ENCODE measurements at regions not wholly inside any gene's neighbourhood (a gene's known extent, or its start where the extent isn't known, plus 50 kb on each side); places are given as distances from the start of the nearest gene placed in this dataset.

- H3K4me1 ChIP-seq (ENCODE audit: insufficient read depth, low read length): no peaks in the 10 kb centered on the region
- H3K4me3 ChIP-seq (ENCODE audit: low read depth in 1 of 2, low read length in 2 of 2): no peak overlapping the region
- no peaks in the 10 kb centered on the region for H3K9me3 ChIP-seq (ENCODE audit: low read length)
- no peak overlapping the region for H3K9ac ChIP-seq (ENCODE audit: low read length)
- no peaks in the 10 kb centered on the region for H3K27me3 ChIP-seq (ENCODE audit: control insufficient read depth in 1 of 2, insufficient read depth in 2 of 2, low read length in 2 of 2)
- H3K27ac ChIP-seq (ENCODE audit: low read depth, low read length): no peak overlapping the region
- no peaks in the 10 kb centered on the region for H3K36me3 ChIP-seq (ENCODE audit: insufficient read depth, low read length)
Observed at GRCh38 chr15:96234109-96234892, 96.2 kb upstream of the NR2F2 start.

- Histone ChIP-seq H3K27me3 (ENCODE audit: control insufficient read depth in 1 of 2, insufficient read depth in 2 of 2, low read length in 2 of 2) (no peaks in the 10 kb centered on the region), H3K27ac (ENCODE audit: low read depth, low read length) (no peak overlapping the region), H3K9me3 (ENCODE audit: low read length) (no peaks in the 10 kb centered on the region), H3K36me3 (ENCODE audit: insufficient read depth, low read length) (no peaks in the 10 kb centered on the region), H3K4me3 (ENCODE audit: low read depth in 1 of 2, low read length in 2 of 2) (no peak overlapping the region), H3K9ac (ENCODE audit: low read length) (no peak overlapping the region), H3K4me1 (ENCODE audit: insufficient read depth, low read length) (no peaks in the 10 kb centered on the region)
Observed at GRCh38 chr15:96237002-96237401, 93.5 kb upstream of the NR2F2 start.

- Histone ChIP-seq H3K27me3 (ENCODE audit: control insufficient read depth in 1 of 2, insufficient read depth in 2 of 2, low read length in 2 of 2) (no peaks in the 10 kb centered on the region), H3K4me3 (ENCODE audit: low read depth in 1 of 2, low read length in 2 of 2) (no peak overlapping the region), H3K9me3 (ENCODE audit: low read length) (no peaks in the 10 kb centered on the region), H3K36me3 (ENCODE audit: insufficient read depth, low read length) (no peaks in the 10 kb centered on the region), H3K27ac (ENCODE audit: low read depth, low read length) (no peak overlapping the region), H3K4me1 (ENCODE audit: insufficient read depth, low read length) (no peaks in the 10 kb centered on the region), H3K9ac (ENCODE audit: low read length) (no peak overlapping the region)
Observed at GRCh38 chr15:96242761-96243160, 87.7 kb upstream of the NR2F2 start.

GRCh38 chr15:96243701-96244100, 86.8 kb upstream of the NR2F2 start:
- H3K27me3 ChIP-seq (ENCODE audit: control insufficient read depth in 1 of 2, insufficient read depth in 2 of 2, low read length in 2 of 2): no peaks in the 10 kb centered on the region
- H3K9ac ChIP-seq (ENCODE audit: low read length): no peak overlapping the region
- no peaks in the 10 kb centered on the region for H3K4me1 ChIP-seq (ENCODE audit: insufficient read depth, low read length)
- H3K4me3 ChIP-seq (ENCODE audit: low read depth in 1 of 2, low read length in 2 of 2): no peak overlapping the region
- H3K9me3 ChIP-seq (ENCODE audit: low read length): no peaks in the 10 kb centered on the region
- no peaks in the 10 kb centered on the region for H3K36me3 ChIP-seq (ENCODE audit: insufficient read depth, low read length)
- no peak overlapping the region for H3K27ac ChIP-seq (ENCODE audit: low read depth, low read length)

- no peaks in the 10 kb centered on the region for H3K4me1 ChIP-seq (ENCODE audit: insufficient read depth, low read length)
- H3K4me3 ChIP-seq (ENCODE audit: low read depth in 1 of 2, low read length in 2 of 2): no peak overlapping the region
- no peak overlapping the region for H3K27ac ChIP-seq (ENCODE audit: low read depth, low read length)
- no peaks in the 10 kb centered on the region for H3K27me3 ChIP-seq (ENCODE audit: control insufficient read depth in 1 of 2, insufficient read depth in 2 of 2, low read length in 2 of 2)
- H3K9ac ChIP-seq (ENCODE audit: low read length): no peak overlapping the region
- no peaks in the 10 kb centered on the region for H3K9me3 ChIP-seq (ENCODE audit: low read length)
- H3K36me3 ChIP-seq (ENCODE audit: insufficient read depth, low read length): no peaks in the 10 kb centered on the region
Observed at GRCh38 chr15:96245252-96245651, 85.2 kb upstream of the NR2F2 start.

- Histone ChIP-seq H3K4me1 (ENCODE audit: insufficient read depth, low read length) (no peaks in the 10 kb centered on the region), H3K27ac (ENCODE audit: low read depth, low read length) (no peak overlapping the region), H3K36me3 (ENCODE audit: insufficient read depth, low read length) (no peaks in the 10 kb centered on the region), H3K9ac (ENCODE audit: low read length) (no peak overlapping the region), H3K9me3 (ENCODE audit: low read length) (no peaks in the 10 kb centered on the region), H3K27me3 (ENCODE audit: control insufficient read depth in 1 of 2, insufficient read depth in 2 of 2, low read length in 2 of 2) (no peaks in the 10 kb centered on the region), H3K4me3 (ENCODE audit: low read depth in 1 of 2, low read length in 2 of 2) (no peak overlapping the region)
Observed at GRCh38 chr15:96246057-96246456, 84.4 kb upstream of the NR2F2 start.

GRCh38 chr15:96247621-96248305, 82.7 kb upstream of the NR2F2 start:
- no peaks in the 10 kb centered on the region for H3K9me3 ChIP-seq (ENCODE audit: low read length)
- H3K36me3 ChIP-seq (ENCODE audit: insufficient read depth, low read length): no peaks in the 10 kb centered on the region
- H3K27me3 ChIP-seq (ENCODE audit: control insufficient read depth in 1 of 2, insufficient read depth in 2 of 2, low read length in 2 of 2): no peaks in the 10 kb centered on the region
- no peak overlapping the region for H3K4me3 ChIP-seq (ENCODE audit: low read depth in 1 of 2, low read length in 2 of 2)
- no peaks in the 10 kb centered on the region for H3K4me1 ChIP-seq (ENCODE audit: insufficient read depth, low read length)
- no peak overlapping the region for H3K27ac ChIP-seq (ENCODE audit: low read depth, low read length)
- H3K9ac ChIP-seq (ENCODE audit: low read length): no peak overlapping the region

- peaks cover 4% of the 10 kb centered on the region for H3K36me3 ChIP-seq (ENCODE audit: insufficient read depth, low read length)
- no peaks in the 10 kb centered on the region for H3K9me3 ChIP-seq (ENCODE audit: low read length)
- no peaks in the 10 kb centered on the region for H3K27me3 ChIP-seq (ENCODE audit: control insufficient read depth in 1 of 2, insufficient read depth in 2 of 2, low read length in 2 of 2)
- no peak overlapping the region for H3K4me3 ChIP-seq (ENCODE audit: low read depth in 1 of 2, low read length in 2 of 2)
- H3K9ac ChIP-seq (ENCODE audit: low read length): no peak overlapping the region
- no peak overlapping the region for H3K27ac ChIP-seq (ENCODE audit: low read depth, low read length)
- no peaks in the 10 kb centered on the region for H3K4me1 ChIP-seq (ENCODE audit: insufficient read depth, low read length)
Observed at GRCh38 chr15:96252148-96252547, 78.4 kb upstream of the NR2F2 start.

- H3K36me3 ChIP-seq (ENCODE audit: insufficient read depth, low read length): peaks cover 4% of the 10 kb centered on the region
- no peaks in the 10 kb centered on the region for H3K4me1 ChIP-seq (ENCODE audit: insufficient read depth, low read length)
- no peak overlapping the region for H3K27ac ChIP-seq (ENCODE audit: low read depth, low read length)
- no peak overlapping the region for H3K9ac ChIP-seq (ENCODE audit: low read length)
- no peaks in the 10 kb centered on the region for H3K9me3 ChIP-seq (ENCODE audit: low read length)
- H3K4me3 ChIP-seq (ENCODE audit: low read depth in 1 of 2, low read length in 2 of 2): no peak overlapping the region
- no peaks in the 10 kb centered on the region for H3K27me3 ChIP-seq (ENCODE audit: control insufficient read depth in 1 of 2, insufficient read depth in 2 of 2, low read length in 2 of 2)
Observed at GRCh38 chr15:96253006-96253747, 77.3 kb upstream of the NR2F2 start.

- H3K9me3 ChIP-seq (ENCODE audit: low read length): no peaks in the 10 kb centered on the region
- H3K27me3 ChIP-seq (ENCODE audit: control insufficient read depth in 1 of 2, insufficient read depth in 2 of 2, low read length in 2 of 2): no peaks in the 10 kb centered on the region
Observed at GRCh38 chr15:96254173-96254572, 76.3 kb upstream of the NR2F2 start.

GRCh38 chr15:96255599-96255998, 74.9 kb upstream of the NR2F2 start:
- Histone ChIP-seq H3K4me1 (ENCODE audit: insufficient read depth, low read length) (no peaks in the 10 kb centered on the region), H3K4me3 (ENCODE audit: low read depth in 1 of 2, low read length in 2 of 2) (no peak overlapping the region), H3K9ac (ENCODE audit: low read length) (no peak overlapping the region), H3K9me3 (ENCODE audit: low read length) (no peaks in the 10 kb centered on the region), H3K36me3 (ENCODE audit: insufficient read depth, low read length) (peaks cover 4% of the 10 kb centered on the region), H3K27ac (ENCODE audit: low read depth, low read length) (no peak overlapping the region), H3K27me3 (ENCODE audit: control insufficient read depth in 1 of 2, insufficient read depth in 2 of 2, low read length in 2 of 2) (no peaks in the 10 kb centered on the region)

More at GRCh38 chr15:96254173-96254572, 76.3 kb upstream of the NR2F2 start:
- Histone ChIP-seq H3K9ac (ENCODE audit: low read length) (no peak overlapping the region), H3K27ac (ENCODE audit: low read depth, low read length) (no peak overlapping the region), H3K36me3 (ENCODE audit: insufficient read depth, low read length) (peaks cover 4% of the 10 kb centered on the region), H3K4me3 (ENCODE audit: low read depth in 1 of 2, low read length in 2 of 2) (no peak overlapping the region), H3K4me1 (ENCODE audit: insufficient read depth, low read length) (no peaks in the 10 kb centered on the region)

Data from muscle layer of colon (tissue), 2 donors.